Tibial artery (tissue), 4 donors: ENCODE measurements at regions not wholly inside any gene's neighbourhood (a gene's known extent, or its start where the extent isn't known, plus 50 kb on each side); places are given as distances from the start of the nearest gene placed in this dataset.

Experiments used
- DNase-seq, 2 donors: peaks; one replicate each; pipeline ENCODE4 v3.0.0-alpha.2; 2019
- H3K27ac ChIP-seq, 2 donors: fragments of 200-600 bp; sonication (generic) in 1 of 2; 1 replicate in 1 of 2; 2 replicates in 1 of 2; pipeline ENCODE4 v1.5.1; 2018 to 2019; ENCODE audit warnings: mild to moderate bottlenecking in 1 of 2
- H3K27me3 ChIP-seq, 2 donors: fragments of 200-600 bp; sonication (generic) in 1 of 2; one replicate each; pipeline versions ENCODE4 v1.5.1 to v1.6.0; 2016 to 2019
- H3K36me3 ChIP-seq, 3 donors: fragments of 200-600 bp; sonication (generic) in 2 of 3; one replicate each; pipeline ENCODE4 v1.5.1; 2016 to 2019; ENCODE audit warnings: mild to moderate bottlenecking in 2 of 3
- H3K4me1 ChIP-seq, 4 donors: fragments of 200-600 bp; sonication (generic) in 2 of 4; 1 replicate in 3 of 4; 2 replicates in 1 of 4; pipeline ENCODE4 v1.5.1; 2016 to 2019
- H3K4me3 ChIP-seq, 2 donors: fragments of 200-600 bp; sonication (generic) in 1 of 2; 1 replicate in 1 of 2; 2 replicates in 1 of 2; pipeline ENCODE4 v1.5.1; 2018 to 2019; ENCODE audit warnings: mild to moderate bottlenecking in 2 of 2
- H3K9me3 ChIP-seq, 3 donors: fragments of 200-600 bp; sonication (generic) in 1 of 3; one replicate each; pipeline ENCODE4 v1.5.1; 2016 to 2019
- intact Hi-C: fragments of 100-400 bp; cut with DNase I; formaldehyde crosslinking; loops from one replicate; pipeline ENCODE4 v1.15.0; 2023; ENCODE audit warnings: low total_unique reads
- TF ChIP-seq, protein P1 (sequence below), 2 experiments: fragments of 200-600 bp in 1 of 2; fragments of 450-650 bp in 1 of 2; IDR thresholded peaks; one replicate each; pipeline ENCODE4 v1.5.1; 2017 to 2019; ENCODE audit warnings: antibody characterized with exemption in 2 of 2, mild to moderate bottlenecking in 1 of 2, moderate library complexity in 1 of 2

DNA sequence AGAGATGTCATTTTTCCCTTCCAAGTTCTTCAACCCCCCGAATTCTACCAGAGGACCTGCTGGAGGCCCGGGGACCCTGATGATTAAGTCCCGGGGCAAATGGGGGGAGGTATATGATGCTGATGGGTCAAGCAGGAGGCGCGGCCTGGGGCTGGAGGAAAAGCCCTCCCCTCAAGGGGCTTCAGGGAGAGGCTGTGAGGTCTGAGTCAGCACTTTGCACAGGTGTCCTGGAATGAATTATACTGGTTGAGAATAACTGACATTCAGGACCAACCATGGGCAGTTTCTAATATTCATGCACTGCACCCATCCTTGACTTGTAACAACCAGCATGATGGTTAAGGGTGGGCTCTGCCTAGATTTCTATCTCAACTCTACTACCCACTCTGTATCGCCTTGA is 146.8 kb upstream of the SYT13 start:
- H3K9me3 ChIP-seq = no peaks in the 10 kb centered on the region
- no peak overlapping the region for H3K4me3 ChIP-seq
- no peak for DNase-seq
- H3K36me3 ChIP-seq = no peaks in the 10 kb centered on the region
- no peaks in the 10 kb centered on the region for H3K4me1 ChIP-seq
- no peak overlapping the region for H3K27ac ChIP-seq
- peaks cover 0 to 36% of the 10 kb centered on the region in 2 donors for H3K27me3 ChIP-seq
- TF ChIP-seq, protein P1, sequence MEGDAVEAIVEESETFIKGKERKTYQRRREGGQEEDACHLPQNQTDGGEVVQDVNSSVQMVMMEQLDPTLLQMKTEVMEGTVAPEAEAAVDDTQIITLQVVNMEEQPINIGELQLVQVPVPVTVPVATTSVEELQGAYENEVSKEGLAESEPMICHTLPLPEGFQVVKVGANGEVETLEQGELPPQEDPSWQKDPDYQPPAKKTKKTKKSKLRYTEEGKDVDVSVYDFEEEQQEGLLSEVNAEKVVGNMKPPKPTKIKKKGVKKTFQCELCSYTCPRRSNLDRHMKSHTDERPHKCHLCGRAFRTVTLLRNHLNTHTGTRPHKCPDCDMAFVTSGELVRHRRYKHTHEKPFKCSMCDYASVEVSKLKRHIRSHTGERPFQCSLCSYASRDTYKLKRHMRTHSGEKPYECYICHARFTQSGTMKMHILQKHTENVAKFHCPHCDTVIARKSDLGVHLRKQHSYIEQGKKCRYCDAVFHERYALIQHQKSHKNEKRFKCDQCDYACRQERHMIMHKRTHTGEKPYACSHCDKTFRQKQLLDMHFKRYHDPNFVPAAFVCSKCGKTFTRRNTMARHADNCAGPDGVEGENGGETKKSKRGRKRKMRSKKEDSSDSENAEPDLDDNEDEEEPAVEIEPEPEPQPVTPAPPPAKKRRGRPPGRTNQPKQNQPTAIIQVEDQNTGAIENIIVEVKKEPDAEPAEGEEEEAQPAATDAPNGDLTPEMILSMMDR (IDR thresholded peaks at IDR 0.05) = no peak
- intact Hi-C loops = no loop called here

- TF ChIP-seq, protein P1 (IDR thresholded peaks at IDR 0.05) = no peak
- Histone ChIP-seq H3K36me3 (no peaks in the 10 kb centered on the region), H3K4me3 (no peak overlapping the region), H3K4me1 (no peaks in the 10 kb centered on the region), H3K27ac (no peak overlapping the region), H3K9me3 (no peaks in the 10 kb centered on the region), H3K27me3 (peaks cover 0 to 34% of the 10 kb centered on the region in 2 donors)
- DNase-seq = no peak
- intact Hi-C loops = no loop called here
Measured at GRCh38 chr11:45432100-45432499, 146.0 kb upstream of the SYT13 start.

GRCh38 chr11:45431046-45432018 is 145.2 kb upstream of the SYT13 start:
- Histone ChIP-seq H3K27me3 (peaks cover 0 to 33% of the 10 kb centered on the region in 2 donors), H3K36me3 (no peaks in the 10 kb centered on the region), H3K4me3 (no peak overlapping the region), H3K27ac (no peak overlapping the region), H3K9me3 (no peaks in the 10 kb centered on the region), H3K4me1 (no peaks in the 10 kb centered on the region)
- intact Hi-C loops = no loop called here
- TF ChIP-seq, protein P1 (IDR thresholded peaks at IDR 0.05) = no peak
- no peak for DNase-seq

DNA sequence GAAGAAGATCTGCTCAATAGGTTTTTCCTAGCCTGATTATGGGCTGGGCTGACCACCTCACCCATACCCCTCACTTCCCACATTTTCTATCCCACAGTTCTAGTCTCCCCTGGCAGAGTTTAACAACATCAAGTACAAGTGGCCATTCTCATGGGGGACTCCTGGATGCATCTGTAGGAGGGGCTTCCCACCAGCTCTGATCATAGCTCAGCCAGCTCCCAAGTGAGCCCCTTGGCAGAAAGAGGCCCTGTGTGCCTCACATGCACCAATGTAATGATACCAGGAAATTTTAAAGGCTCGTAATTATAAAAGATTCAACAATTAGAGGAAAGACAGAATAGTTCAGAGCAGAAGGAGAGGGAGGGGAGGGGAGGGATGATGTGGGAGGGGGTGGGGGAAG is 144.2 kb upstream of the SYT13 start:
- Histone ChIP-seq H3K9me3 (no peaks in the 10 kb centered on the region), H3K27ac (no peak overlapping the region), H3K27me3 (peaks cover 0 to 33% of the 10 kb centered on the region in 2 donors), H3K4me1 (peaks cover 0 to 10% (median 5%) of the 10 kb centered on the region in 4 donors), H3K4me3 (no peak overlapping the region), H3K36me3 (no peaks in the 10 kb centered on the region)
- TF ChIP-seq, protein P1 (IDR thresholded peaks at IDR 0.05) = no peak
- DNase-seq = no peak
- intact Hi-C loops = no loop called here

DNA sequence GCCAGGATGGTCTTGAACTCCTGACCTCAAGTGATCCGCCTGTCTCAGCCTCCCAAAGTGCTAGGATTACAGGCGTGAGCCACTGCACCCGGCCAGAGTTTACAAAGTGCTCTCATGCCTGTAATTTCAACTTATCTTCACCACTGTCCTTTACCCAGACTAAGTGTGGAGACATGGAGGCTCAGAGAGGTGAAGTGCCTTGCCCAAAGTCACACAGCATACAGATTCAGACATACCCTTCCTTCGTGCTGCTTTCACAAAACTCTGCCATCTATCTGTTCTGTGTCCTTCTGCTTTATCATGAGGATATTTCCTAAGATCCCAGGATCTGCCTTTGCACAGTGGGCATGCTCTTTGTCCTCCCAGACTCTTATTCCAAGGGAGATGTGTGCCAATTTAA is 143.6 kb upstream of the SYT13 start:
- H3K9me3 ChIP-seq = no peaks in the 10 kb centered on the region
- no peaks in the 10 kb centered on the region for H3K36me3 ChIP-seq
- intact Hi-C loops = no loop called here
- DNase-seq = no peak
- peaks cover 0 to 16% (median 11%) of the 10 kb centered on the region in 4 donors for H3K4me1 ChIP-seq
- no peak overlapping the region for H3K4me3 ChIP-seq
- H3K27me3 ChIP-seq = peaks cover 0 to 27% of the 10 kb centered on the region in 2 donors
- TF ChIP-seq, protein P1 (IDR thresholded peaks at IDR 0.05) = no peak
- no peak overlapping the region for H3K27ac ChIP-seq
